HG02938 (cell line): ENCODE measurements at regions not wholly inside any gene's neighbourhood (a gene's known extent, or its start where the extent isn't known, plus 50 kb on each side); places are given as distances from the start of the nearest gene placed in this dataset.
"Not testable (repeated sequence)": the region's sequence is repeated elsewhere in the genome, so short reads cannot be mapped to it uniquely, and the experiment has no call there.

Experiments
- ATAC-seq: cut with Tn5 transposase; IDR thresholded peaks from one replicate; pipeline ENCODE4 v1.9.1; 2021; ENCODE audit warnings: mild to moderate bottlenecking, moderate library complexity; ENCODE audit not compliant: unreplicated experiment

GRCh38 chr6:86478316-86478715 lies 459.0 kb upstream of the HTR1E start:
- not testable (repeated sequence) for ATAC-seq

- ATAC-seq: no peak
These were observed 459.7 kb upstream of the HTR1E start for GRCh38 chr6:86477500-86478148.

- no peak for ATAC-seq
These were observed 461.0 kb upstream of the HTR1E start for GRCh38 chr6:86476311-86476710.

- no peak for ATAC-seq
These were observed 463.2 kb upstream of the HTR1E start for GRCh38 chr6:86474081-86474480.

- no peak for ATAC-seq
These were observed 465.5 kb upstream of the HTR1E start for GRCh38 chr6:86471791-86472190.

GRCh38 chr6:86459978-86460377 lies 477.4 kb upstream of the HTR1E start:
- ATAC-seq: no peak

- ATAC-seq: no peak
These were observed 480.5 kb upstream of the HTR1E start for GRCh38 chr6:86456821-86457220.

GRCh38 chr6:86453232-86453631 lies 484.1 kb upstream of the HTR1E start:
- ATAC-seq: no peak

- ATAC-seq: no peak
These were observed 488.9 kb upstream of the HTR1E start for GRCh38 chr6:86448398-86448797.

GRCh38 chr6:86440608-86441007 lies 496.7 kb upstream of the HTR1E start:
- ATAC-seq: no peak

- no peak for ATAC-seq
These were observed 513.8 kb upstream of the HTR1E start for GRCh38 chr6:86423571-86423970.

- ATAC-seq: no peak
These were observed 525.3 kb upstream of the HTR1E start for GRCh38 chr6:86412057-86412456.

GRCh38 chr6:86407128-86407527 lies 530.2 kb upstream of the HTR1E start:
- ATAC-seq: no peak

GRCh38 chr6:86392850-86393249 lies 544.5 kb upstream of the HTR1E start:
- ATAC-seq: not testable (repeated sequence)

GRCh38 chr6:86380571-86381125 lies 556.7 kb upstream of the HTR1E start:
- ATAC-seq: no peak

GRCh38 chr6:86357877-86358276 lies 579.5 kb upstream of the HTR1E start:
- no peak for ATAC-seq

- no peak for ATAC-seq
These were observed 582.1 kb upstream of the HTR1E start for GRCh38 chr6:86355271-86355670.

GRCh38 chr6:86331919-86332318 lies 605.4 kb upstream of the HTR1E start:
- no peak for ATAC-seq

- ATAC-seq: no peak
These were observed 606.0 kb upstream of the HTR1E start for GRCh38 chr6:86331265-86331840.

GRCh38 chr6:86306210-86306609 lies 631.1 kb upstream of the HTR1E start:
- ATAC-seq: no peak

GRCh38 chr6:86285876-86286275 lies 643.2 kb upstream of the SYNCRIP start:
- no peak for ATAC-seq

- not testable (repeated sequence) for ATAC-seq
These were observed 642.3 kb upstream of the SYNCRIP start for GRCh38 chr6:86284809-86285480.
